ENCODE measurements at regions not wholly inside any gene's neighbourhood (a gene's known extent, or its start where the extent isn't known, plus 50 kb on each side); places are given as distances from the start of the nearest gene placed in this dataset.

GRCh38 chr1:10957133-10957532 lies 55.3 kb upstream of the TARDBP start:
- TF ChIP-seq GATA2 (IDR thresholded peaks at IDR 0.05; ENCODE audit: low read depth, low read length) (no peak), GATA3 (IDR thresholded peaks at IDR 0.05; ENCODE audit: low read depth, low read length) (no peak)

Data from SH-SY5Y (cell line).